RWPE1 (cell line): ENCODE measurements at regions not wholly inside any gene's neighbourhood (a gene's known extent, or its start where the extent isn't known, plus 50 kb on each side); places are given as distances from the start of the nearest gene placed in this dataset.

Experiments used
- CTCF ChIA-PET: fragments of 350-600 bp; sonication (Branson Sonifier 250); formaldehyde crosslinking; extraction: SDS; loops from one replicate; lab custom pipeline; 2021; lab: Yijun Ruan, JAX
- POLR2A ChIA-PET: fragments of 400-600 bp; formaldehyde crosslinking; extraction: SDS; loops from one replicate; lab custom pipeline; 2020; ENCODE audit warnings: antibody characterized with exemption; ENCODE audit not compliant: low non-redundant PET; lab: Yijun Ruan, JAX
- DNase-seq: peaks from one replicate; pipeline ENCODE4 v3.0.0; 2012; ENCODE audit warnings: low spot score
- H3K27ac ChIP-seq: fragments of 450-650 bp; 2 replicates; pipeline ENCODE4 v1.5.1; 2017
- TF ChIP-seq, protein P1 (sequence below): fragments of 450-650 bp; conservative IDR thresholded peaks from 2 replicates; pipeline ENCODE4 v1.5.1; 2017; ENCODE audit warnings: low read depth, mild to moderate bottlenecking

DNA sequence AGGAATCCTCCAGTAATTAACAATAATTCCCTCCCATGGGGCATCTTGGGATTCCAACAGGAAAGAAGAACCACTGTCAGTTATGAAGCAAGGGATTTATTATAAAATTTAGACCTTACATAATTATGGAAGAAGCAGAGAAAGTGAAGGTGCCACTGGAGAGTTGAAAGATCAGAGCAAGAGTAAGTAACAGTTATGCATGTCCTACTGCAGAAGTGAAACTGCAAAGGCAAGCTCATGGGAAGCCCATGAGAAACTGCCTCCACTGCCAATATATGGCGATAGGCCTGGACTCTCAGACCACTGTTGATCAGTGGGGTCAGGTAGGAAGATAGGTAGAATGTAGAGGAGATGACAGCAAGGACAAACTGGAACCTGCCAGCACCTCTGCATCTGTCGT lies 123.6 kb upstream of the ZNF648 start:
- ChIA-PET POLR2A (interaction anchor here (0.5 kb wide), 1 partner anchor 758 kb away, joined by 10 read pairs; no protein-coding TSS in a partner anchor), CTCF (interaction anchor here (0.7 to 1.5 kb wide), 2 partner anchors 42 to 204 kb away, joined by 5 read pairs; no protein-coding TSS in a partner anchor)
- TF ChIP-seq, protein P1, sequence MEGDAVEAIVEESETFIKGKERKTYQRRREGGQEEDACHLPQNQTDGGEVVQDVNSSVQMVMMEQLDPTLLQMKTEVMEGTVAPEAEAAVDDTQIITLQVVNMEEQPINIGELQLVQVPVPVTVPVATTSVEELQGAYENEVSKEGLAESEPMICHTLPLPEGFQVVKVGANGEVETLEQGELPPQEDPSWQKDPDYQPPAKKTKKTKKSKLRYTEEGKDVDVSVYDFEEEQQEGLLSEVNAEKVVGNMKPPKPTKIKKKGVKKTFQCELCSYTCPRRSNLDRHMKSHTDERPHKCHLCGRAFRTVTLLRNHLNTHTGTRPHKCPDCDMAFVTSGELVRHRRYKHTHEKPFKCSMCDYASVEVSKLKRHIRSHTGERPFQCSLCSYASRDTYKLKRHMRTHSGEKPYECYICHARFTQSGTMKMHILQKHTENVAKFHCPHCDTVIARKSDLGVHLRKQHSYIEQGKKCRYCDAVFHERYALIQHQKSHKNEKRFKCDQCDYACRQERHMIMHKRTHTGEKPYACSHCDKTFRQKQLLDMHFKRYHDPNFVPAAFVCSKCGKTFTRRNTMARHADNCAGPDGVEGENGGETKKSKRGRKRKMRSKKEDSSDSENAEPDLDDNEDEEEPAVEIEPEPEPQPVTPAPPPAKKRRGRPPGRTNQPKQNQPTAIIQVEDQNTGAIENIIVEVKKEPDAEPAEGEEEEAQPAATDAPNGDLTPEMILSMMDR, result no peak
- DNase-seq, result no peak
- H3K27ac ChIP-seq, result peak overlapping the region; percentile 62

DNA sequence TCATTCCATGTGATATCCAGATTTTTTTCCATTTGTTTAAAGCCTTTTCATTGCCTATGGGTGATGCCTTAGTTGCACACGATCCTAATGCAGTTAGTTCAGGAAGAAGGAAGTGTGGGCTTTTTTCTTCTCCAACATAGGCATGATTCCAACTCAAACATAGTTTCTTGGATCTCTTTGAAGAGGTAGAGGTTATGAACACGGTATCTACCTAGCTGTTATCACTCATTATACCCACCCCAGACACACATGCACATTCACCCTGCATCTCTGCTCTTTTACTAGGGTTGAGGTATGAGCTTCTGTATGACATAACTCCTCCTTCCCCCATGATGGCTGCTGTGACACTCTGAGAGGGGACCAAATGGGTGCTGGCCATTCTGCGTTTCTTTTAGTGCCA lies 122.1 kb upstream of the ZNF648 start:
- POLR2A ChIA-PET, result no interaction called here
- no peak for DNase-seq
- H3K27ac ChIP-seq, result 0 out of 2 replicates have a peak overlapping the region, but pooled peaks have one; percentile 32
- CTCF ChIA-PET, result interaction anchor here (0.6 kb wide), 1 partner anchor 203 kb away, joined by 3 read pairs; no protein-coding TSS in a partner anchor
- TF ChIP-seq, protein P1, result no peak

DNA sequence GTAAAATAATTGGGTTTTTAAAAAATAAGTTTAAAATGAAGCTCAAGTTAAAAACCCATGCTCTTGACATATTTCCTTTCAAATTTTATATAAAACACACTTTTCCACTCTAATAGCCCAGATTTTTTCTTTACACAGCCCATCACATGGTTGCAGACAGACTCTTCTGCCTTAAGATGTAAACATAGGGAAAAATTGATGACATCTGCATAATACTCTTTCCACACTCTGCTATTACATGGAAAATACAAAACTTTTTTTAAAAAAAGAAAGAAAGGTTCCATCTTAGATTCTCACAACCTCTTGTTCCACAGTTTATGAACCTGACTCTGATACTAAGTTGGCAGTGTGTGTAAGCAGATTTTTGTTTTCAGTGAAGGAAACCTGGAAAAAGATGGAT lies 120.8 kb upstream of the ZNF648 start:
- H3K27ac ChIP-seq, result no peak overlapping the region
- CTCF ChIA-PET, result interaction anchor here (2.1 kb wide), 1 partner anchor 39 kb away, joined by 12 read pairs; no protein-coding TSS in a partner anchor
- DNase-seq, result no peak
- TF ChIP-seq, protein P1, result no peak
- POLR2A ChIA-PET, result no interaction called here

DNA sequence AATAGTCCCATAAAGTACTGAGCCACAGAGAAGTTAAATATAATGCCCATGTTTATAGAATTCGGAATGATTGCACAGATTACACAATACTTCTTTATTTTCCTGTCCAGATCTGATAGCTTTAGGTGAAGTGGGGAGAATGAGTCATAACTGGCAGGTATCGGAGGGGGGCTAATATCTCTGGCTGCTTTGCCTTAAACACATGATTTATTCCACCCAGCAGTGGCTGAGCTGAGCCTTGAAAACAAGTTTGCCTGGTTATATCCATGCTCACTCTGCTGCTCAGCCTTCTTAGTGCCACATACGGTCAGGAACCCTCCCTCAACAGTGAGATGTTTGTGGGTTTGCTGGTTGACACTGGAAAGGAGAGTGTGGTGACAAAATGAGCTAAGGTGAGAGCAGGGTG lies 119.7 kb upstream of the ZNF648 start:
- POLR2A ChIA-PET, result no interaction called here
- peak overlapping the region; percentile 55; the same call in 1 of the 2 replicates for H3K27ac ChIP-seq
- TF ChIP-seq, protein P1, result no peak
- peak; percentile 83 for DNase-seq
- CTCF ChIA-PET, result interaction anchor here (2.1 kb wide), 1 partner anchor 37 kb away, joined by 12 read pairs; no protein-coding TSS in a partner anchor

DNA sequence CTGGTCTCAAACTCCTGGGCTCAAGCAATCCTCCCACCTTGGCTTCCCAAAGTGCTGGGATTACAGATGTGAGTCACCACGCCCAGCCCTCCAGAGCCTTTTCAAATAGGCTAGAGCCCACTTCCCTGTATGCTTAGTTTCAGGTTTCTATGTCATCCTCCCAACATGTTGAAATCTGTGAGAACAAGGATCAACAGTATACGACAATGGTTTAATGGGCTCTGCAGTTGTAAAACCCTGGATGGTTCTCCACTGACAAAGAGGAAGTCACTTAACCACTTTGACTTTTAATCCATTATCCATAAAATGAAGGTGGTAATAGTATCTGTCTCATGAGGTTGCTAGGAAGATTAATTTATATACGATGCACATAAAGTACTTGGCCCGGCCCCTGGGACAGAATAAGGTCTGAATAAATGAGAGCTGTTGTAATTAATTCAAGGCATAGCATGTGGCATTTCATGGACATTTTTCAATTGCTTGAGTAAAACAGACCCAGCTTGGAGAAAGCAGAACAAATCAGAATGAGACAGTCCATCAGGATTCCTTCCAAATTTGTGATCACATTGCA lies 113.9 kb upstream of the ZNF648 start:
- POLR2A ChIA-PET, result no interaction called here
- peak; percentile 54 for DNase-seq
- peak overlapping the region; percentile 99 for H3K27ac ChIP-seq
- TF ChIP-seq, protein P1, result no peak
- CTCF ChIA-PET, result no interaction called here

DNA sequence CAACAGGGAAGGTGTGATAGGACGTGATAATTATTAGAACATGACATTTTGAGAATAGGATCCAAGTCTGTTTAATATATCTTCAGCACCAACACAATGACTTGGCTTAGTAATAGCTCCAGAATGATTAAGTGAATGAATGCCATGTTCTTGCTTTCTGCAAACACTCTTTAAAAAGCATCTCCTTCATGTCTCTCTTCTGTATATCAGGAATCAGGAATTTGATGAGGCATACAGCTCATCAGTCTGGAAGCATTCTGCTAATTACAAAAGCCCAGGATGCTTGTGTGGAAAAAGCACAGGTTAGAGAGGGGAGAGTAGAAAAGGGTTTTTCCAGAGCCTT lies 113.0 kb upstream of the ZNF648 start:
- ChIA-PET POLR2A (no interaction called here), CTCF (no interaction called here)
- DNase-seq, result no peak
- peak overlapping the region; percentile 99 for H3K27ac ChIP-seq
- TF ChIP-seq, protein P1, result no peak
